NCI-H446 treated with DMSO at 0.1 percent for 48 hours (cell line): ENCODE measurements at regions not wholly inside any gene's neighbourhood (a gene's known extent, or its start where the extent isn't known, plus 50 kb on each side); places are given as distances from the start of the nearest gene placed in this dataset.
"Not testable (repeated sequence)": the region's sequence is repeated elsewhere in the genome, so short reads cannot be mapped to it uniquely, and the experiment has no call there.

Experiments used
- DNase-seq: peaks from one replicate; lab custom pipeline; 2025; lab: John Stamatoyannopoulos, UW

- no peak for DNase-seq
These were observed 104.9 kb downstream of the CHIC2 start for GRCh38 chr4:53959343-53960120.

- DNase-seq, result no peak
These were observed 108.0 kb downstream of the CHIC2 start for GRCh38 chr4:53956454-53956853.

GRCh38 chr4:53956053-53956452 lies 108.4 kb downstream of the CHIC2 start:
- no peak for DNase-seq

DNA sequence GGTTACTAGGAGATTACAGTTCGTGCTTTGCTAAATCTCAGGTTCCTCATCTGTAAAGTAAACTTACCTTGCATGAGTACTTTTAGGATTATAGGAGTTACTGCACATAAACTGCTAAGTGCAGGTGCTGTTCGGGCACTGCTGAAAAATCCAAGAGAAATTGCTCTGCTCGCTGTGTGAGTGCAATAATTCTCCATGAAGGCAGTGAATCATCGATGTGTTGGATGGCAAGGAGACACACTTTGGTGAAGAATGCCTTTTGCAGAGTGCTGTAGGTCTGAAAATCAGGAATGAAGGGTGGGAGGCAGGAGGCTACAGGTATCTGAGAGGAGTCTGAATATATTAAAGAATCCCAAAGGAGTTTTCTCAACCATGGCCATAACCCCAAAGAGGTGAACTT lies 113.0 kb downstream of the CHIC2 start:
- no peak for DNase-seq

DNA sequence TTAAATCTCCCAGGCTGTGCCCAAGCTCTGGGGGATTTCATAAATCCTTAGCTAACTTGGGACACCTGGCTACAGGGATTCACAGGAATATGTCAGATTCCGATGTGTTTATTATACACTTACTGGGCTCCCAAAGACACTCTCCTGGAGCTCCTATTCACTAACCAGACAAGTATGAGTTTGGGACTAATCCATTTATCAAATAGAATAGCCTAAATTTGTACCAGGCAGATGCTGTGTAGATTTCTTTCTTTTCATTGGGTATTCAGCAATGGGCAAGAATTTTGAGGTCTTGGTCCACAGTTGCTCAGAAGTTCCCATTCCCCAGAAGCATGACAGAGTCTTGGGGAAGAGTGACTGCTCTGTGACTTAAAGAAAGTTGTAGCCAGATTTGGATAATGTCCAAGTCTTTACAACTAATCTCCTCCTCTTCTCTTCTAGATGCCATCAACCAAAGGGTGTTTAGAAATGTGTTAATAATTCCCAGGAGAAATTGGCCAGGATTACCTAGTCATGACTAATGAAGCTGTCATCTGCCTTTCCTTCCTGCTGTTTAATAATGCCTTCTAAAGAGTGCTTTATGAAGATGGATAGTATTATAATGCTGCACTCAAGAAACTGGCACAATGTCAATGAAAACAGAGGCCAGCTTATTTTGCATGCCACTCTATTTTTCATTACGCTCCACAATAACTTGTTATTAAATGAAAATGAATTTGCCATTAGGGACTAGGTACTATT lies 120.9 kb downstream of the CHIC2 start:
- DNase-seq, result peak; percentile 57

GRCh38 chr4:53942712-53943111 lies 121.7 kb downstream of the CHIC2 start:
- no peak for DNase-seq

- DNase-seq, result no peak
These were observed 123.1 kb downstream of the CHIC2 start for GRCh38 chr4:53941331-53941730.

GRCh38 chr4:53939892-53940291 lies 124.5 kb downstream of the CHIC2 start:
- not testable (repeated sequence) for DNase-seq

DNA sequence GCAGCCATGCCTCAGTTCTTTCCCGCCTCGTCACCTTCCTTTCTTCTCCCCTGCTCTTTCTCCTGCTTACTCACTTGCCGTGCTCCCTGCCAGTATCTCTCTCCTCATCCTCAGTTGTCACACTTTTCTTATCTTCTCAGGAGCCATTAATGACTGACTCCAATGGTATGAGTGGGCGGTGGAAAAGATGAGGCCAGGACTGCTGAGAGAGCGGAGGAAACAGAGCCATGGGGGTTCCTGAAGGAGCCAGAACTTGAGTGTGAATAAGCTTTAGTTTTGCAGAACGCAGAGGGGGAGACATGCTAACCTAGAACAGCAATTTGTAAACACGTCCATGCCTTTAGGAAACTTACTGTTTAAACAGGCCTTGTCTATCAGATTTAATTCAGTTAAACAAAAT lies 126.5 kb downstream of the CHIC2 start:
- no peak for DNase-seq

- DNase-seq, result no peak
These were observed 127.1 kb downstream of the CHIC2 start for GRCh38 chr4:53937327-53937726.

DNA sequence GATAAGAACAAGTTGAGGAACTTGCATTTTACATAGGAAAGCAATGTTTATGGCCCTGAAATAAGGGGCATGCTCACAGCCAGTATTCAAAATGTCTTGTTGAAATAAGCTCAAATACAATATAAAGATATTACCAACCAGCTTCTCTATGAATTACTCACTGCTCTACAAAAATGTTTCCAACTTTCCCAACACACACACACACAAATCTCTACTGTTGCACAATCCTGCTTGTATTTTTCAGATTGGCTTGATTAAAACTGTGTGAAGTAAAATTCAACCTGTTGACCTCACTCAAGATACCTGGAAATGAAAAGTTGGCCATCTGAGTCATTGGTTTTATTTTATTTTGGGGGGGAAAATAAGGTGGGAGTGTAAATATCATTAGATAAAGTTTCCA lies 128.6 kb downstream of the CHIC2 start:
- no peak for DNase-seq

DNA sequence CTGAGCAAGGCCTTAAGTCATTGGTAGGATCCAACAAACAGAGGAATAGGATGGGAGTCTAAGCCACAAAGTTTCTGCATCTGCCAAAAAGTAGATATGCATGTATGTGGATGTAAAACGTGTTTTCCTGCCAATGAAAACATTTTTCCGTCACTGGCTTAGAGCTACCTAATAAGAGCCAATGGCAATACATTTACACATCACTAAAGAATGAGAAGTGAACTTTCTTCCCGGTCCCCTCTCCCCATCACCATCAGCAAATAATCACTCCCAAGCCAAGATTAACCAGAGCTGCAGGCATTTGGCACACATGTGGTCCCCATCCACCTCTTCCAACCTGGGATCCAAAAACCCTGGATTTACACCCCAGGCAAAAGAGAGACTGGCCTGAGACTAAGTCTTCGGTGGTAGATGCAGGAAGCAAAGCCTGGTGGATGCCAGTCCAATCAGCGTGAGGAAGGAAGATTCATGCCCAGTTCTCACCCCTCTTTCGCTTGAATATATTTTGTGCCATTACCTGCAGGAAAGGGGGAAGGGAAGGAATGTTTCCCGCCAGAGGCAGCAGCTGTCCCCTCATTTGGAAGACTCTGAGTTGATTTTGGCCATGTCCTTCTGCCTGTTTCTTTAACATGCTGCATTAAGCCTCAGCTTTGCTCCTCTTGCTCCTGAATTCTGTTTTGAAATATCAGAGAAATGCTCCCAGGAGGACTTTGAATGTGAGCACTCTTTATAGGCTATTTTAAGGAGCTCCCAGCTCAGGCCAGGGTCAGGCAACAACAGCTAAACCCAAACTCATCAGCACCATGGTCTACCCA lies 131.4 kb downstream of the CHIC2 start:
- no peak for DNase-seq

- DNase-seq, result no peak
These were observed 132.9 kb downstream of the CHIC2 start for GRCh38 chr4:53931461-53931961.

GRCh38 chr4:53929955-53930798 lies 134.2 kb downstream of the CHIC2 start:
- peak; percentile 61 for DNase-seq

DNA sequence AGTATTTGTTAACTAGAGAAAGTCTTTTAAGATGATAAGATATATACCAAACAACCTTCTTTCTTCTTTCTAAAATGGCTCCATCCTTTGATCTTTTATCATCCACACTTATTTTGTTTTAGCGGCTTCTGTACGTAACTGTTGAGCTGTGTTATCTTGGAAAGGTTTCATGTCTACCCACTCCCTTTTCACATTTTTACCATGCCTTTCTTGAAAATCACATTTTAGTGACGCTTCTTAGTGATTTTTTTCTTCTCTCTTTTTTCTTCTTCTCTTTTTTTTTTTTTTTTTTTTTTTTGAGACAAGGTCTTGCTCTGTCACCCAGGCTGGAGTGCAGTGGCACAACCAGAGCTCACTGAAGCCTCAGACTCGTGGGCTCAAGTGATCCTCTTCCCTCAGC lies 135.1 kb downstream of the CHIC2 start:
- no peak for DNase-seq

DNA sequence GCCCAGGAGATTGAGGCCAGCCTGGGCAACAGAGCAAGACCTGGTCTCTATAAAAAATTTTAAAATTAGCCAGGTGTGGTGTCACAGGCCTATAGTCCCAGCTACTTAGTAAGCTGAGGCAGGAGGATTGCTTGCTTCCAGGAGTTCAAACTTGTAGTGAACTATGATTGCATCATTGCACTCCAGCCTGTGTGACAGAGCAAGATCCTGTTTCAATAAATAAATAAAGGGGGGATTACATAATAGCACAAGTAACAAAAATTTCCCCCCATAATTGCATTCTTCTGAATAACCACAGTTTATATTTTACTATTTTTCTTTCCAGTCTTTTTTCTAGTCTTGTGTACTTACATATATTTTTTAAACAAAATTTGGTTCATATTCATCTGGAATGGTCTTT lies 135.6 kb downstream of the CHIC2 start:
- DNase-seq, result no peak

- DNase-seq, result no peak
These were observed 139.3 kb downstream of the CHIC2 start for GRCh38 chr4:53925050-53925605.

- DNase-seq, result no peak
These were observed 139.9 kb downstream of the CHIC2 start for GRCh38 chr4:53924333-53925049.

DNA sequence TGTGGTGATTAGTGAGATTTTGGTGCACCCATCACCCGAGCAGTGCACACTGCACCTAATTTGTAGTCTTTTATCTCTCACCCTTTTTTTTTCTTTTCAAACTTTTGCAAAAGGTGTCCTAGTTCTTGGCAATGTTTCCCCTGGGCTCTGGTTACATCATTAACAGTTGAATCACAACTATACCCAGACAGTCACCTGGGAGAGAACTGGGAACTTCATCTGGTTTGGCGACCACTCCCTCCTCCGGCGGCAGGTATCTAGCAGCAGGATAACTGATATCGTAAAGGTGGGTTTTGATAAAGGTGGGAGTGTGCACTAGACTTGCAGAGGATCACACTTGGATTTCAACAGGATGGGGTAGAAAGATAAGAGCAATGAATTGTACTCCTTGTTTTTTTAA lies 140.5 kb downstream of the CHIC2 start:
- DNase-seq, result no peak

- no peak for DNase-seq
These were observed 142.5 kb downstream of the CHIC2 start for GRCh38 chr4:53921856-53922255.

DNA sequence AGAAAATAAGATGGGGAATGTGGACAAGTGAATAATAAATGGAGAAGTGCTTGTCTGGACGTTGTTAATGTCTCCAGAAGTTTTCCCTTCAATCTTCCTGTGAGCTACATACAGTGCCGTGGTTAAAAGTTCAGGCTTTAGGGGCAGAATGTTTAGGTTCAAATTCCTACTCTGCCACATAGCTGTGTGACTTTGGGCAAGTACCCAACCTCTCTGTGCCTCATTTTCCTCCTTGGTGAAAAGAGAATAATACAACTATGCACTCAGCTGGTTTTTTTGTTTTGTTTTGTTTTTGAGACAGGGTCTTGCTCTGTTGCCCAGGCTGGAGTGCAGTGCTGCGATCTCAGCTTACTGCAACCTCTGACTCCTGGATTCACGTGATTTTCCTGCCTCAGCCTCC lies 143.5 kb downstream of the CHIC2 start:
- DNase-seq, result no peak
